ENCODE measurements at regions not wholly inside any gene's neighbourhood (a gene's known extent, or its start where the extent isn't known, plus 50 kb on each side); places are given as distances from the start of the nearest gene placed in this dataset.

DNA sequence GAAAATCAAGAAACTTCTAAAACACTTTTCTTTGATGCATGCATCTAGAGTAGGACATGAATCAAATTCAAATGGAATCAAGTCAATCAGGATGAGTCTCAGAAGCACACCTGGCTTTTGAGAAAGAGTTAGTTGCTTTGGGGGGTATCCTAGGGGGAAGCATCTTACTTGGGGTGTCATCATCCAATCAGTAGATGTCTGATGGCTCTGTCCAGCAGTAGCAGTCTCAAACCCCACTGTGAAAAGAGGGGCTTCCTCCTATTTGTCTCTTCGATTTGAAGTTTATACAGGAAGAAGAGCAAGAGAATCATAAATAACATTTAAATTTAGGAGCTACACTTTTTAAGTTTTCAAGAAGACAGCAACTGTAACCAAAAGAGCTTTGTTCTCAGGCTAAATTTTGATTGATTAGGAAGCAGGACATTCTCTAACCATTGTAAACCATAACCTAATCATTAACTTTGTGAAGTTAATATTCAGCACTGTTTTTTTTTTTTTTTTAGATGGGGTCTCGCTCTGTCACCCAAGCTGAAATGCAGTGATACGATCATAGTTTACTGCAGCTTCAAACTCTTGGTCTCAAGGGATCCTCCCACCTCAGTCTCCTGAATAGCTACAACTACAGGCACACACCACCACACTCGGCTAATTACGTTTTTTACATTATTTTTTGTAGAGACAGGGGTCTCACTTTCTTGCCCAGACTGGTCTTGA, 614.7 kb downstream of the CSNK1G3 start:
- ATAC-seq (no peak), DNase-seq (no peak)
- H3K9me3 ChIP-seq, result no peaks in the 10 kb centered on the region
- no peak overlapping the region for H3K4me3 ChIP-seq
- no peaks in the 10 kb centered on the region for H3K27me3 ChIP-seq (ENCODE audit: low read depth)
- H3K36me3 ChIP-seq, result no peaks in the 10 kb centered on the region
- no peak overlapping the region for H3K27ac ChIP-seq
- H3K4me1 ChIP-seq, result peaks cover 4% of the 10 kb centered on the region
- TF ChIP-seq, protein P1, sequence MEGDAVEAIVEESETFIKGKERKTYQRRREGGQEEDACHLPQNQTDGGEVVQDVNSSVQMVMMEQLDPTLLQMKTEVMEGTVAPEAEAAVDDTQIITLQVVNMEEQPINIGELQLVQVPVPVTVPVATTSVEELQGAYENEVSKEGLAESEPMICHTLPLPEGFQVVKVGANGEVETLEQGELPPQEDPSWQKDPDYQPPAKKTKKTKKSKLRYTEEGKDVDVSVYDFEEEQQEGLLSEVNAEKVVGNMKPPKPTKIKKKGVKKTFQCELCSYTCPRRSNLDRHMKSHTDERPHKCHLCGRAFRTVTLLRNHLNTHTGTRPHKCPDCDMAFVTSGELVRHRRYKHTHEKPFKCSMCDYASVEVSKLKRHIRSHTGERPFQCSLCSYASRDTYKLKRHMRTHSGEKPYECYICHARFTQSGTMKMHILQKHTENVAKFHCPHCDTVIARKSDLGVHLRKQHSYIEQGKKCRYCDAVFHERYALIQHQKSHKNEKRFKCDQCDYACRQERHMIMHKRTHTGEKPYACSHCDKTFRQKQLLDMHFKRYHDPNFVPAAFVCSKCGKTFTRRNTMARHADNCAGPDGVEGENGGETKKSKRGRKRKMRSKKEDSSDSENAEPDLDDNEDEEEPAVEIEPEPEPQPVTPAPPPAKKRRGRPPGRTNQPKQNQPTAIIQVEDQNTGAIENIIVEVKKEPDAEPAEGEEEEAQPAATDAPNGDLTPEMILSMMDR (IDR thresholded peaks at IDR 0.05), result no peak
- intact Hi-C loops (cut with DNase I), result no loop called here

DNA sequence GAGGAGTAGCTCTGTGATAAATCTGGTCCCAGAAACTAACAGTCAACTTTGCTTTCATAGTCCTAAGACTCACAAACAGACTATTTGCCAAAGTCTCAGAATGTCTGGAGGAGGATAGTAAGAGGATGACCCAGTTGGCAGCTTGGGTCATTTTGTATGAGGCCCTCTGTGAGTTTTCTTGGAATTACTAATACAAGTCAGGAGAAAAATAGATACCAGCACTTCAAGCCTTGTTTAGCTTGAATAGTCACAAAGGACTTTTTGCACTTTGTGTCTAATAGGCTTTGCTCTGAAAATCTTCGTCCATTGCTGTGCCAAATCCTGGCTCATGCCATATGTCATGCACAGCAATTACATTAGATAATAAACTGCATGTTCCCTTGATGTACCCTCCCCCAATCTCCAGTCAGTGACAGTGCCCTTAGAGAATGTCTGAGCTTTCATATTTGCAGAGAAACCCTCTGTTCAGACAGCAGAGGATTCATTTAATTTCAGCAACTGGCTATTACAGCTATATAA, 612.8 kb downstream of the CSNK1G3 start:
- no peaks in the 10 kb centered on the region for H3K27me3 ChIP-seq (ENCODE audit: low read depth)
- no peaks in the 10 kb centered on the region for H3K36me3 ChIP-seq
- no peak overlapping the region for H3K4me3 ChIP-seq
- H3K27ac ChIP-seq, result no peak overlapping the region
- intact Hi-C loops (cut with DNase I), result no loop called here
- no peaks in the 10 kb centered on the region for H3K9me3 ChIP-seq
- TF ChIP-seq, protein P1 (IDR thresholded peaks at IDR 0.05), result no peak
- no peak for ATAC-seq
- DNase-seq, result no peak
- H3K4me1 ChIP-seq, result peaks cover 4% of the 10 kb centered on the region

DNA sequence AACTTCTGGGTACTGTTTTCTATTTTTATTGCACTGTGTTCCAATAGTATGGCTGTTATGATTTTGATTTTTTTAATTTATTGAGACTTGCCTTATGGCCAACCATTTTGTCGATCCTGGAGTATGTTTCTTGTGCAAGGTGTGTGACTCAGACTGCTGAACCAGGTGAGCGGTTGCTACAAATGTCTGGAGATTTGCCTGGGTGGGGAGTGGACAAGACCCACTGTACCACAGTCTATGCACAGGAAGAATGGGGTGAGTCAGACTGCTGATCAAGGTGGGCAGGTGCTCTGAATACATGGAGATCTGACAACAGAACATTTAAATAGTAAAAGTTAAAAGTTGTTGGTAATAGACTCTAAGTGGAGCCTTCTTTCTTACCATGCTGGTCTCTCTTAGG, 609.2 kb downstream of the CSNK1G3 start:
- no peak for ATAC-seq

DNA sequence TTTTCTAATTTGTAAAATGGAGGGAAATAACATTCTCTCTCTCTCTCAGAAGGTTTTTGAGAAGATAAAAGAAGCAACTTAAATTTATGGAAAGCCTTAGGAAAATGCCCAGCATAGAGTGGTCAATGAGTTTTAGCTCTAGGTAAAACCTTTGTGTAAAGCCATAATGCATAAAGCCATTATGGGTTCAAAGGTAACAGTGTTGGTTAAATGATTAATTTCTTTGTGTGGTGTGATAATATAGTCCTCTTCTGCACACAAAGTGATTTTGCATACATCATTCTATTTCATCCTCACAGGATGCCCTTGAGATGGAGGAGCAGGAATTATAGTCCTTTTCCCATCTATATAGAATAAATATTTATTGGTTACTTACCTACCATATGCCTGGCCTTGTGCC, 602.9 kb downstream of the CSNK1G3 start:
- Histone ChIP-seq H3K27ac (no peak overlapping the region), H3K9me3 (no peaks in the 10 kb centered on the region), H3K4me1 (no peaks in the 10 kb centered on the region), H3K27me3 (ENCODE audit: low read depth) (no peaks in the 10 kb centered on the region), H3K36me3 (no peaks in the 10 kb centered on the region), H3K4me3 (no peak overlapping the region)
- intact Hi-C loops (cut with DNase I), result no loop called here
- TF ChIP-seq, protein P1 (IDR thresholded peaks at IDR 0.05), result no peak
- DNase-seq (no peak), ATAC-seq (no peak)

More for the DNA sequence above, 609.2 kb downstream of the CSNK1G3 start:
- Histone ChIP-seq H3K27ac (no peak overlapping the region), H3K27me3 (ENCODE audit: low read depth) (no peaks in the 10 kb centered on the region), H3K4me3 (no peak overlapping the region), H3K36me3 (no peaks in the 10 kb centered on the region), H3K9me3 (no peaks in the 10 kb centered on the region), H3K4me1 (no peaks in the 10 kb centered on the region)
- no peak for DNase-seq
- intact Hi-C loops (cut with DNase I), result no loop called here
- TF ChIP-seq, protein P1 (IDR thresholded peaks at IDR 0.05), result no peak

DNA sequence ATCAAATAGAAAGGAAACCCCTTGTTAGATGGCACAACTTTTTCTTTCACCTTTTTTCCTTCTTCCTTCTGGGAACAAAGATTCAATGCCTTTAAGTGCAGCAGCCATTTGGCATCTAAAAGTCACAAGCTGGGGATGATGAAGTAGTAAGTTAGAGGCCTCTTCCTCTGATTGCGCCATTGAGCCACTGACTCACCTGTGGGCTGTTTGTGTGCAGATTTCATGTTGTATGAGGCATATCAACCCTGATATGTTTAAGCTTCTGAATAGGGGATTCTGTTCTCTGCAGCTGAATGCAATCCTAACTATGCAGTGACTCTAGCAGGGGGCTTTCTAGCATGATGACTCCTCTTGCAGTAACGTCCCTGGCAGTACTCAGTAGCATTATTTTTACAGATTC, 599.9 kb downstream of the CSNK1G3 start:
- DNase-seq (no peak), ATAC-seq (no peak)
- intact Hi-C loops (cut with DNase I), result no loop called here
- no peaks in the 10 kb centered on the region for H3K36me3 ChIP-seq
- no peaks in the 10 kb centered on the region for H3K9me3 ChIP-seq
- H3K4me3 ChIP-seq, result no peak overlapping the region
- H3K27me3 ChIP-seq (ENCODE audit: low read depth), result no peaks in the 10 kb centered on the region
- H3K4me1 ChIP-seq, result no peaks in the 10 kb centered on the region
- H3K27ac ChIP-seq, result no peak overlapping the region
- TF ChIP-seq, protein P1 (IDR thresholded peaks at IDR 0.05), result no peak
